SU-DHL-6 (cell line): ENCODE measurements at regions not wholly inside any gene's neighbourhood (a gene's known extent, or its start where the extent isn't known, plus 50 kb on each side); places are given as distances from the start of the nearest gene placed in this dataset.

Source experiments
- H2AFZ ChIP-seq: fragments of 200-600 bp; sonication (generic); 2 replicates; pipeline ENCODE4 v1.6.1; 2014; ENCODE audit warnings: low read depth, mild to moderate bottlenecking, moderate library complexity, mixed read lengths, antibody characterized with exemption, low read length; ENCODE audit not compliant: severe bottlenecking
- H3F3A ChIP-seq: fragments of 200-600 bp; shearing (Covaris generic); 2 replicates; pipeline ENCODE4 v1.6.0; 2016; ENCODE audit warnings: antibody characterized with exemption, mild to moderate bottlenecking; ENCODE audit not compliant: insufficient read depth
- H3K27ac ChIP-seq: fragments of 200-600 bp; sonication (generic); 2 replicates; pipeline ENCODE4 v1.5.1; 2016; ENCODE audit warnings: low read depth, mild to moderate bottlenecking, low read length, moderate library complexity, mixed read lengths
- H3K27me3 ChIP-seq: fragments of 200-600 bp; sonication (generic), shearing (Covaris generic); 2 replicates; pipeline ENCODE4 v1.6.0; 2014; ENCODE audit warnings: mild to moderate bottlenecking, low read length
- H3K36me3 ChIP-seq: fragments of 200-600 bp; sonication (generic); 2 replicates; pipeline ENCODE4 v1.6.1; 2014; ENCODE audit warnings: mild to moderate bottlenecking, low read length, mixed read lengths
- H3K4me2 ChIP-seq: fragments of 300-600, 200-600 bp; shearing (Covaris generic), sonication (generic); 2 replicates; pipeline ENCODE4 v1.6.0; 2014; ENCODE audit warnings: low read length, low read depth, mild to moderate bottlenecking; ENCODE audit not compliant: poor library complexity, severe bottlenecking
- H3K4me3 ChIP-seq: fragments of 200-600 bp; sonication (generic); 2 replicates; pipeline ENCODE4 v1.5.1; 2014; ENCODE audit warnings: antibody characterized with exemption, low read length, mild to moderate bottlenecking, mixed read lengths; ENCODE audit not compliant: insufficient read depth, poor library complexity, severe bottlenecking
- H3K79me2 ChIP-seq: fragments of 200-600 bp; sonication (generic); 2 replicates; pipeline ENCODE4 v1.6.1; 2014; ENCODE audit warnings: mild to moderate bottlenecking, low read length, moderate library complexity; ENCODE audit not compliant: insufficient read depth
- H3K9ac ChIP-seq: fragments of 200-600 bp; sonication (generic); 2 replicates; pipeline ENCODE4 v1.7.0; 2014; ENCODE audit warnings: mild to moderate bottlenecking, low read length
- H3K9me2 ChIP-seq: fragments of 200-600 bp; sonication (generic); replicated peaks from 2 replicates; pipeline ENCODE4 v1.6.1; 2014; ENCODE audit warnings: low read length; ENCODE audit not compliant: insufficient read depth
- H3K9me3 ChIP-seq: fragments of 200-600 bp; sonication (generic); 2 replicates; pipeline ENCODE4 v1.6.1; 2014; ENCODE audit warnings: low read length, mixed read lengths; ENCODE audit not compliant: insufficient read depth
- H4K20me1 ChIP-seq: fragments of 200-600 bp; sonication (generic); 2 replicates; pipeline ENCODE4 v1.6.1; 2014; ENCODE audit warnings: low read depth, mild to moderate bottlenecking, antibody characterized with exemption, low read length, moderate library complexity, mixed read lengths
- EZH2phosphoT487 ChIP-seq: fragments of 200-600 bp; sonication (generic), shearing (Covaris generic); conservative IDR thresholded peaks from 2 replicates; pipeline ENCODE4 v1.6.1; 2018; ENCODE audit warnings: mild to moderate bottlenecking, antibody characterized with exemption, low read length, moderate library complexity, mixed read lengths
- TF ChIP-seq, protein P1 (sequence below): fragments of 200-600 bp; sonication (generic); IDR thresholded peaks from one replicate; pipeline ENCODE4 v1.5.1; 2017; ENCODE audit warnings: antibody characterized with exemption, mild to moderate bottlenecking, low read length, moderate library complexity; ENCODE audit not compliant: insufficient read depth, poor library complexity, severe bottlenecking

DNA sequence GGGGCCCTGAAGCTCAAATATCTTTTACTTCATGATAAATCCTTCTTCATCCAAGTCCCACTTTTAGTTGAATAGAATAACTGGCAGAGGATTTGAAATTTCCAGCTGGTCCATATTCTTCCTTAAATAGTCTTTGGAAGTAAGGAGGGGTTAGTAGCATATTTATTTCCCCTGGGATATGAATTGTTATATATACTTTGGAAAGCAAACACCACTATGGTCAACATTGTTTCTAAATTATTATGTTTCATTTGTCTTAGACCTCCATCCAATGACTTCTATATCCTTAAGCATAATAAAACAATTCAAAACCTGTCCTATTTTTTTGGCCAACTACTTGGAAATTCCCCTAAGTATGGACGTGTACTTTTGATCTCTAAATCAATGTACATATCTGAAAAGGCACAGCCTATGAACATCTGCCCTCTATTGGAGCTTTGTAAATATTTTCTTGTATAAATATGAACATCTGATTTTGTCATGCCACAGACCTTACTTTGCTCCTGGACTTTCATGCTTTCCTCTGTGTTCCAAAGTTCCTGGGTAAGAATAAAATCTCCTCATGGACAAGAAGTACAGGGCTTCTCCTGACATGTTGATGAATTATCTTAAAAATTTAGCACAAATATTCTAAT, 1212.0 kb downstream of the GALC start:
- Histone ChIP-seq H3K27me3 (no peaks in the 10 kb centered on the region), H3K4me2 (no peak overlapping the region), H3K9me2 (no peaks in the 10 kb centered on the region), H3K36me3 (no peaks in the 10 kb centered on the region), H3K9me3 (no peaks in the 10 kb centered on the region), H3K27ac (no peak overlapping the region), H3K4me3 (no peak overlapping the region), H3K9ac (no peak overlapping the region), H2AFZ (no peak overlapping the region), H3K79me2 (no peaks in the 10 kb centered on the region), H4K20me1 (no peaks in the 10 kb centered on the region), H3F3A (no peaks in the 10 kb centered on the region)
- TF ChIP-seq, protein P1, sequence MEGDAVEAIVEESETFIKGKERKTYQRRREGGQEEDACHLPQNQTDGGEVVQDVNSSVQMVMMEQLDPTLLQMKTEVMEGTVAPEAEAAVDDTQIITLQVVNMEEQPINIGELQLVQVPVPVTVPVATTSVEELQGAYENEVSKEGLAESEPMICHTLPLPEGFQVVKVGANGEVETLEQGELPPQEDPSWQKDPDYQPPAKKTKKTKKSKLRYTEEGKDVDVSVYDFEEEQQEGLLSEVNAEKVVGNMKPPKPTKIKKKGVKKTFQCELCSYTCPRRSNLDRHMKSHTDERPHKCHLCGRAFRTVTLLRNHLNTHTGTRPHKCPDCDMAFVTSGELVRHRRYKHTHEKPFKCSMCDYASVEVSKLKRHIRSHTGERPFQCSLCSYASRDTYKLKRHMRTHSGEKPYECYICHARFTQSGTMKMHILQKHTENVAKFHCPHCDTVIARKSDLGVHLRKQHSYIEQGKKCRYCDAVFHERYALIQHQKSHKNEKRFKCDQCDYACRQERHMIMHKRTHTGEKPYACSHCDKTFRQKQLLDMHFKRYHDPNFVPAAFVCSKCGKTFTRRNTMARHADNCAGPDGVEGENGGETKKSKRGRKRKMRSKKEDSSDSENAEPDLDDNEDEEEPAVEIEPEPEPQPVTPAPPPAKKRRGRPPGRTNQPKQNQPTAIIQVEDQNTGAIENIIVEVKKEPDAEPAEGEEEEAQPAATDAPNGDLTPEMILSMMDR: no peak

DNA sequence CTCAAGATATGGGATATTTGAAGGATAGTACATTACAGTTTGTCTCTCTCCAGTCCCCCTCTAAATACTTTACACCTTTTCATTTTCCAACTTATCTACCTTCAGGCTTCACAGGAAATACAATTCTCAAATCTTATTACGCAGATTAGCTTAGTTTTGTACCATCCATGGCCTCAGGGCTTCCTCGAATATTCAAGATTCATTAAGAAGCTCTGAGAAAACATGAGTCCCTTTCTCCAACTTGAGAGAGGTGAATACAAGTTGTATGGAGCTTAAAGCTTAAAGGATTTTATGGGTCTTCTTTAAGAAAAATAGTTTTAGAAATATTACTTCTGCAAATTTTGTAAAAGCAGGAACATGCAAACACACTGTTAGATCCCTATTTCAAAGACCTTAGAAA, 1212.5 kb downstream of the GALC start:
- H3F3A ChIP-seq: no peaks in the 10 kb centered on the region
- H3K4me2 ChIP-seq: no peak overlapping the region
- H3K27ac ChIP-seq: no peak overlapping the region
- H3K9me2 ChIP-seq: no peaks in the 10 kb centered on the region
- H3K27me3 ChIP-seq: no peaks in the 10 kb centered on the region
- no peak overlapping the region for H2AFZ ChIP-seq
- TF ChIP-seq EZH2phosphoT487: no peak
- TF ChIP-seq, protein P1: no peak
- no peaks in the 10 kb centered on the region for H3K9me3 ChIP-seq
- H3K9ac ChIP-seq: no peak overlapping the region
- no peak overlapping the region for H3K4me3 ChIP-seq
- H3K36me3 ChIP-seq: no peaks in the 10 kb centered on the region
- no peaks in the 10 kb centered on the region for H4K20me1 ChIP-seq
- H3K79me2 ChIP-seq: no peaks in the 10 kb centered on the region

DNA sequence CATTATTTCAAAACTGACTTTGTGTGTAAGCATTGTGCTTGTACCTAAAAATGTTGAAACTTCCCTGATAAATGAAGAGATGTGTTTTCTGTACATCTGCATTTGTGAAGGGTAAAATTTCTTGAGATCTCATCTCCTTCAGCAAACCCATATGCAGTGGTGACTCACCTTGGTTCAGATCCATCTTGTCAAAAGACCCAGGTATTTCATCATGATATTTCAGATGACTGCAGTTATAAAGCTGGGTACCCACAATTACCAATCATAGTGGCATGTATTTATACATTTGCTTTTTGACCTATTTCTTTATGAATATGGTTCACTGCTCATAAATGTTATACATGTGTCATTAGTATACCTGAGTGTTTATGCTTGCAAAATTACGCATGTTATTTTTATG, 1213.6 kb downstream of the GALC start:
- Histone ChIP-seq H3F3A (no peaks in the 10 kb centered on the region), H3K79me2 (no peaks in the 10 kb centered on the region), H3K9ac (no peak overlapping the region), H3K9me2 (no peaks in the 10 kb centered on the region), H3K27ac (no peak overlapping the region), H3K36me3 (no peaks in the 10 kb centered on the region), H2AFZ (no peak overlapping the region), H3K9me3 (no peaks in the 10 kb centered on the region), H4K20me1 (no peaks in the 10 kb centered on the region), H3K27me3 (no peaks in the 10 kb centered on the region), H3K4me2 (no peak overlapping the region), H3K4me3 (no peak overlapping the region)
- TF ChIP-seq, protein P1: no peak
- no peak for TF ChIP-seq EZH2phosphoT487
